Epithelial cell of esophagus (primary cell): ENCODE measurements at regions not wholly inside any gene's neighbourhood (a gene's known extent, or its start where the extent isn't known, plus 50 kb on each side); places are given as distances from the start of the nearest gene placed in this dataset.

Experiments used
- DNase-seq: peaks from one replicate; pipeline ENCODE4 v3.0.0; 2010; ENCODE audit warnings: low read depth
- H3K4me3 ChIP-seq: 2 replicates; pipeline ENCODE4 v1.5.1; 2011; ENCODE audit warnings: mild to moderate bottlenecking, low read length, control low read depth
- TF ChIP-seq, protein P1 (sequence below): IDR thresholded peaks from 2 replicates; pipeline ENCODE4 v1.5.1; 2011; ENCODE audit warnings: low read depth, mild to moderate bottlenecking, low read length, control low read depth, inconsistent platforms; ENCODE audit not compliant: insufficient read depth; ENCODE audit errors: missing control alignments

DNA sequence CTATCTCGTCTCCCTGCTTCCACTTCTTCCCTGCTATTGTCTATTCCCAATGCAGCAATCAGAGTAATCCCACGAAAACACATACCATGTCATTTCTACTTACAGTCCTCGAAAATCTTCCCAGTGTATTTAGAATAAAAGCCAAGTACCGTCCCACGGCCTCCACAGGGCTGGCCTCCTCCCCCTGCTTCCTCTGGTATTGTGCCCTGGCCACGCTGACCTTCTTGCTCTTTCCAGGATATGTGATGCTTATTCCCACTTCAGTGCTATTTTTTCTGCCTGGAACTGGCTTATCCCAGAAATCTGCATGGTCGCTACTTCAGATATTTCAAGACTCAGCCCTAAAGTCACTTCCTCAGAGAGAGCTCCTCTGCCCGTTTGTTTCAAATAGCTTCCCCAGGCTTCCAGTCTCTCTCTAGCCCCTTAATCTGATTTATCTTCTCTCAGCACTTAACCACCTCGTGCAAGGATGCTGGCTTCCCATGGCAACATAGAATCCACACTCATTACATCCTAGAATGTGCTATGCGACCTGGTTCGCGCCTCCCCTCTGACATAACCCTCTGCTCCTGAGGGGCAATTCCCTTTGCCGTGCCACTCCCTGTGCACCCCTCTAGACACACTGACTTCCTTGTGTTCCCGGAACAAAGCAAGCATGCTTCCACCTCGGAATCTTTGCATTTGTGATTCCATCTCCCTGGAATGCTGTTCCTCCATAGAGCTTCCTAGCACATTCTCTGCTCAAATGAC lies 365.9 kb downstream of the ZSWIM6 start:
- no peak overlapping the region for H3K4me3 ChIP-seq
- DNase-seq = no peak
- TF ChIP-seq, protein P1, sequence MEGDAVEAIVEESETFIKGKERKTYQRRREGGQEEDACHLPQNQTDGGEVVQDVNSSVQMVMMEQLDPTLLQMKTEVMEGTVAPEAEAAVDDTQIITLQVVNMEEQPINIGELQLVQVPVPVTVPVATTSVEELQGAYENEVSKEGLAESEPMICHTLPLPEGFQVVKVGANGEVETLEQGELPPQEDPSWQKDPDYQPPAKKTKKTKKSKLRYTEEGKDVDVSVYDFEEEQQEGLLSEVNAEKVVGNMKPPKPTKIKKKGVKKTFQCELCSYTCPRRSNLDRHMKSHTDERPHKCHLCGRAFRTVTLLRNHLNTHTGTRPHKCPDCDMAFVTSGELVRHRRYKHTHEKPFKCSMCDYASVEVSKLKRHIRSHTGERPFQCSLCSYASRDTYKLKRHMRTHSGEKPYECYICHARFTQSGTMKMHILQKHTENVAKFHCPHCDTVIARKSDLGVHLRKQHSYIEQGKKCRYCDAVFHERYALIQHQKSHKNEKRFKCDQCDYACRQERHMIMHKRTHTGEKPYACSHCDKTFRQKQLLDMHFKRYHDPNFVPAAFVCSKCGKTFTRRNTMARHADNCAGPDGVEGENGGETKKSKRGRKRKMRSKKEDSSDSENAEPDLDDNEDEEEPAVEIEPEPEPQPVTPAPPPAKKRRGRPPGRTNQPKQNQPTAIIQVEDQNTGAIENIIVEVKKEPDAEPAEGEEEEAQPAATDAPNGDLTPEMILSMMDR = no peak

DNA sequence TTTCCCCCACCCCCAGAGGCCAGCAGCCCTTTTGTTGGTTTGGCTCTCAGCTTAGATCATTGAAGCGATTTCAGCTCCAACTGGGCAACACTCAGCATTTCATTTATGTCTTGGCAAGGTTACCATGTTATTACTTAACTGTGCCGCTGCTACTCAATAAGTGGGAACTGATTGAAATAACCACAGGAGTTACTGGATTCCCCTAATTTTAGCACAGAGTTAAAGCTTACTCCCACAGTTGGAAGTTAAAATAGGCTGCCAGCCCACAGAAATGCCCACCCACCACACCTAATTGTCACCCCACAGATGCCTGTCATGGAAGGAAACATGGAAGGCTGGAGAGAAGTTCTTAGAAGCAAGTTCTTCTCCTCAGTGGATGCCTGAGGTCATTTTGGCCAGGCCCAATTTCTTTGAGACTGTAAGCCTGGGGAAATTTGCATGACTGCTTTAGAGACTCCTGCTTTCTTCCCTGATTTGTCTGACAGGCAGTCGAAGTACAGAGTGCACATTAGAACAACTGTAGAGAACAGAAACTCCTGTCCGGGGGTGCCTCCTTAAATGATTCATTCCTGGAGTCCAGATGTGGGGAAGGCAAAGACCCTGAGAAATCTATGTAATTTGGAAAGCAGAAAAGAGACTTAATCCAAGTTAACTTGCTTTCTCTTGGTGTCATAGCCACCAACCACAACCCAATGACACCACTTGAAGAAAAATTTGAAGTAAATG lies 370.0 kb downstream of the ZSWIM6 start:
- H3K4me3 ChIP-seq = no peak overlapping the region
- TF ChIP-seq, protein P1 = no peak
- no peak for DNase-seq

DNA sequence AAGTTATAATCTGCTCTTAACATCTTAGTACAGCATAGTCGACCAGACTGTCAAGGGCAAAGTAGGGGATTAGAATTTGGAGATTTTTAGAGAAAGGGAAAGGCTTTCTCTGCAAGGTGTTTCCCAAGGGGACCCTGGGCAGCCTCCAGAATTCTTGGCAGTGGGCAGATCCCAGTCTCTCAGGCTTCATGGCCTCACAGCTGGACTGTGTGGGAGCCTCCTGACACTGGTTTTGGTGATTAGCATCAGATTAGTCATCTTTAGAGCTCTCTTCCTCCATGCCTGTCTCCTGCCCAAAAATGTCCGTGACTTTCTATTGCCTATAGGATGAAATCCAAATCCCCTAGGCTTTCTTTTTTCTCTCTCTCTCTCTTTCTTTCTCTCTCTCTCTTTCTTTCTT lies 370.7 kb downstream of the ZSWIM6 start:
- H3K4me3 ChIP-seq = no peak overlapping the region
- DNase-seq = no peak
- TF ChIP-seq, protein P1 = no peak

DNA sequence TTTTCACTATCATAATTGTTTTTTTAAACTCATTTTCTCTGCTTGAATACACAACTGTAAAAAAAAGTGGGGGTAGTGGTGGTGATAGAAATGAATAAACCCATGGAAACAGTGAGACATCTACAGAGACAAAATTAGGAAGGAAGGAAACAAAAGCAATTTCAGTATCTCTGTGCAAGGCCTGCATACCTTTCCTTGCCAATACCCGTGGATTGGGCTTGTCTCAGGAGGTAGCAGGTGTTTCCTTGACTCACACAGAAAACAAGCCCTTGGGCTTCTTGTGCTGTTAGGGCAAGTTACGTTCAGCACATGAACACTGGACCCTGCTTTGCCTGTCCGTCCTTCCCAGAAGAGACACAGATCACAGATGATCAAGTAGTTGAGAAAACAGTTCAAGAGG lies 372.2 kb downstream of the ZSWIM6 start:
- peak; percentile 87 for DNase-seq
- TF ChIP-seq, protein P1 = no peak
- H3K4me3 ChIP-seq = no peak overlapping the region

DNA sequence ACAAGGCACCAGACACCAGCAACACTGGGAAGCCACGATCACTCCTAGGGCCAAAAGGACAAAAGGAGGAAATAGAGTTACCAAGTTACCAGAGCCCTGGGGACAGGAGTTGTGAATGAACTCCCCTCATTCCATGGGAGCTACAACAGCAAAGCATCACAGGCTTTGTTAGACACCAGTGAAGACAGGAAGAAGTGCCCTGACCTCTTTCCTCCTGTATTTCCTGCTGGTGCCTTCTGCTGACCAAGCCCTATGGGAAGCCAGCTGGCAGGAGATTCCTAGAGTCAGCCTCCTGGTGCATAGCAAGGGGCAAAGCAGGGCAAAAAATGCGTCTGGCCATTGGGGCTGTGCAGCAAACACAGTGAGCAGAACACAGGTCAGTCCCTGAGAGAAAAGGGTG lies 374.7 kb downstream of the ZSWIM6 start:
- H3K4me3 ChIP-seq = no peak overlapping the region
- no peak for DNase-seq
- TF ChIP-seq, protein P1 = no peak

DNA sequence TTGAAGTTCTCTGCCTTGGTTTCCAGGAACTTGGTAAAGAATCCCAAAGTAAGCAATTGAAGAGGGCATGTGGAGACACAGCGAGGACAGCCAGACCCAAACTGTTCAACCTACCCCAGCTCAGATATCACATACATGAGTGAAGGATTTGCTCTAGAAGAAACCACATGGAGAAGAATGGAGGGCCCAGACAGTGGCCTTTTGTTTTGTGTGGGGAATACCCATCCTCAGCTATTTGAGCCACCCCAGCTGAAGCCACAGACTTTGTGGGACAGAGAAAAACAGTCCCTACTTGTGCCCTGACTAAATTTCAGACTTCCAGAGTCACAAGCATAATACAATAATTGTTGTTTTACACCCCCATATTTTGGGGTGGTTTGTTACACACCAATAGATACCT lies 387.1 kb downstream of the ZSWIM6 start:
- no peak overlapping the region for H3K4me3 ChIP-seq
- DNase-seq = no peak
- TF ChIP-seq, protein P1 = no peak
